H9 (cell line): ENCODE measurements at regions not wholly inside any gene's neighbourhood (a gene's known extent, or its start where the extent isn't known, plus 50 kb on each side); places are given as distances from the start of the nearest gene placed in this dataset.

Experiments used
- DNase-seq: peaks from one replicate; pipeline ENCODE4 v3.0.0-alpha.2; 2017
- H2AFZ ChIP-seq: one replicate; pipeline ENCODE4 v1.6.1; 2013; ENCODE audit warnings: mild to moderate bottlenecking, low read length, control low read depth, moderate library complexity
- H2AK5ac ChIP-seq: 2 replicates; pipeline ENCODE4 v1.6.1; 2013; ENCODE audit warnings: low read length, control low read depth, mixed read lengths; ENCODE audit not compliant: insufficient read length
- H2BK120ac ChIP-seq: one replicate; pipeline ENCODE4 v1.6.1; 2013; ENCODE audit warnings: low read depth, mild to moderate bottlenecking, low read length, control low read depth, inconsistent platforms; ENCODE audit not compliant: poor library complexity, severe bottlenecking
- H2BK12ac ChIP-seq: 2 replicates; pipeline ENCODE4 v1.6.1; 2013; ENCODE audit warnings: low read length, control low read depth, mixed read lengths, low read depth; ENCODE audit not compliant: insufficient read length
- H2BK15ac ChIP-seq: 2 replicates; pipeline ENCODE4 v1.6.1; 2013; ENCODE audit warnings: low read depth, low read length, control low read depth
- H2BK20ac ChIP-seq: one replicate; pipeline ENCODE4 v1.6.1; 2013; ENCODE audit warnings: low read depth, mild to moderate bottlenecking, low read length, control low read depth, inconsistent platforms; ENCODE audit not compliant: poor library complexity, severe bottlenecking
- H2BK5ac ChIP-seq: 2 replicates; pipeline ENCODE4 v1.6.1; 2013; ENCODE audit warnings: low read length, control low read depth, mixed read lengths; ENCODE audit not compliant: insufficient read length
- H3K14ac ChIP-seq: 2 replicates; pipeline ENCODE4 v1.6.1; 2013; ENCODE audit warnings: low read length, control low read depth; ENCODE audit not compliant: insufficient read depth
- H3K18ac ChIP-seq: 2 replicates; pipeline ENCODE4 v1.6.1; 2013; ENCODE audit warnings: low read depth, mild to moderate bottlenecking, mixed read lengths, low read length, control low read depth; ENCODE audit not compliant: insufficient read length
- H3K23ac ChIP-seq: 2 replicates; pipeline ENCODE4 v1.6.1; 2013; ENCODE audit warnings: low read length, control low read depth, mixed read lengths, low read depth; ENCODE audit not compliant: insufficient read length
- H3K23me2 ChIP-seq: 2 replicates; pipeline ENCODE4 v1.6.1; 2013; ENCODE audit warnings: low read depth, mild to moderate bottlenecking, mixed read lengths, low read length, control low read depth; ENCODE audit not compliant: insufficient read length, poor library complexity, severe bottlenecking
- H3K27ac ChIP-seq: 2 replicates; pipeline ENCODE4 v1.5.1; 2013; ENCODE audit warnings: low read length, control low read depth, mixed read lengths, low read depth; ENCODE audit not compliant: insufficient read length
- H3K27me3 ChIP-seq: 2 replicates; pipeline ENCODE4 v1.6.1; 2013; ENCODE audit warnings: low read length, control low read depth, inconsistent platforms; ENCODE audit not compliant: insufficient read depth
- H3K4ac ChIP-seq: 2 replicates; pipeline ENCODE4 v1.6.1; 2013; ENCODE audit warnings: low read depth, mild to moderate bottlenecking, control low read depth, inconsistent platforms, low read length, moderate library complexity
- H3K4me1 ChIP-seq: 2 replicates; pipeline ENCODE4 v1.6.1; 2013; ENCODE audit warnings: low read length, control low read depth, inconsistent platforms; ENCODE audit not compliant: insufficient read depth
- H3K4me2 ChIP-seq: 2 replicates; pipeline ENCODE4 v1.6.1; 2013; ENCODE audit warnings: low read length, control low read depth, mixed read lengths; ENCODE audit not compliant: insufficient read length, insufficient read depth
- H3K56ac ChIP-seq: 2 replicates; pipeline ENCODE4 v1.6.1; 2013; ENCODE audit warnings: low read depth, mild to moderate bottlenecking, mixed read lengths, low read length, control low read depth; ENCODE audit not compliant: insufficient read length
- H3K79me1 ChIP-seq: 2 replicates; pipeline ENCODE4 v1.6.1; 2013; ENCODE audit warnings: low read depth, mild to moderate bottlenecking, moderate library complexity, low read length, control low read depth, inconsistent platforms; ENCODE audit not compliant: insufficient read depth, poor library complexity, severe bottlenecking
- H3K79me2 ChIP-seq: 2 replicates; pipeline ENCODE4 v1.6.1; 2013; ENCODE audit warnings: low read length, control low read depth, inconsistent platforms; ENCODE audit not compliant: insufficient read depth
- H3K9ac ChIP-seq: 2 replicates; pipeline ENCODE4 v1.6.1; 2013; ENCODE audit warnings: low read length, control low read depth, mixed read lengths; ENCODE audit not compliant: insufficient read length; ENCODE audit errors: extremely low read depth
- H3K9me3 ChIP-seq: one replicate; pipeline ENCODE4 v1.6.1; 2013; ENCODE audit warnings: low read depth, low read length, inconsistent platforms; ENCODE audit not compliant: control insufficient read depth
- H3T11ph ChIP-seq: one replicate; pipeline ENCODE4 v1.6.1; 2013; ENCODE audit warnings: mild to moderate bottlenecking, low read length, control low read depth, inconsistent platforms
- H4K20me1 ChIP-seq: one replicate; pipeline ENCODE4 v1.6.1; 2013; ENCODE audit not compliant: control insufficient read depth, insufficient read length, insufficient read depth
- H4K5ac ChIP-seq: 2 replicates; pipeline ENCODE4 v1.6.1; 2013; ENCODE audit warnings: low read depth, mild to moderate bottlenecking, mixed read lengths, low read length, control low read depth; ENCODE audit not compliant: insufficient read length
- H4K8ac ChIP-seq: replicated peaks from 2 replicates; pipeline ENCODE4 v1.6.1; 2013; ENCODE audit warnings: low read length, control low read depth, mixed read lengths, low read depth; ENCODE audit not compliant: insufficient read length
- H4K91ac ChIP-seq: 2 replicates; pipeline ENCODE4 v1.6.1; 2013; ENCODE audit warnings: low read depth, mild to moderate bottlenecking, moderate library complexity, mixed read lengths, low read length, control low read depth; ENCODE audit not compliant: insufficient read length
- H3K27ac Mint-ChIP-seq, 3 experiments: 2 replicates in 2 of 3; 3 replicates in 1 of 3; pipeline ENCODE4 v1.8.0; 2020 to 2021; ENCODE audit warnings: mixed read lengths in 3 of 3, mild to moderate bottlenecking in 1 of 3, moderate library complexity in 1 of 3
- H3K27me3 Mint-ChIP-seq: 2 replicates; pipeline ENCODE4 v1.8.0; 2021; ENCODE audit warnings: low read depth, mild to moderate bottlenecking, moderate library complexity, mixed read lengths
- H3K36me3 Mint-ChIP-seq, 3 experiments: 2 replicates in 2 of 3; 3 replicates in 1 of 3; pipeline ENCODE4 v1.8.0; 2020 to 2021; ENCODE audit warnings: low read depth in 3 of 3, mixed read lengths in 3 of 3; ENCODE audit not compliant: insufficient read depth in 1 of 3
- H3K4me1 Mint-ChIP-seq, 2 experiments: 2 replicates each; pipeline ENCODE4 v1.8.0; 2020; ENCODE audit warnings: mixed read lengths in 2 of 2
- H3K4me3 Mint-ChIP-seq, 2 experiments: 2 replicates in 1 of 2; 3 replicates in 1 of 2; pipeline ENCODE4 v1.8.0; 2020 to 2021; ENCODE audit warnings: mild to moderate bottlenecking in 2 of 2, mixed read lengths in 2 of 2, moderate library complexity in 1 of 2
- H3K9me3 Mint-ChIP-seq, 2 experiments: 2 replicates in 1 of 2; 3 replicates in 1 of 2; pipeline ENCODE4 v1.8.0; 2020; ENCODE audit warnings: mild to moderate bottlenecking in 2 of 2, mixed read lengths in 2 of 2, moderate library complexity in 1 of 2
- WGBS: extraction: QIAGEN DNeasy Blood & Tissue Kit; methylation state at CpG from one replicate; pipeline ENCODE4 v1.1.7; 2013; ENCODE audit warnings: missing lambda C conversion rate, low lambda C conversion rate, mixed read lengths; ENCODE audit not compliant: insufficient read length; ENCODE audit errors: extremely low coverage; 5-methylcytosine and 5-hydroxymethylcytosine counted together
- TF ChIP-seq, protein P1 (sequence below): fragments of 200-600 bp; sonication (generic); conservative IDR thresholded peaks from 3 replicates; pipeline ENCODE4 v1.8.0; 2021; ENCODE audit warnings: antibody characterized with exemption, mild to moderate bottlenecking

DNA sequence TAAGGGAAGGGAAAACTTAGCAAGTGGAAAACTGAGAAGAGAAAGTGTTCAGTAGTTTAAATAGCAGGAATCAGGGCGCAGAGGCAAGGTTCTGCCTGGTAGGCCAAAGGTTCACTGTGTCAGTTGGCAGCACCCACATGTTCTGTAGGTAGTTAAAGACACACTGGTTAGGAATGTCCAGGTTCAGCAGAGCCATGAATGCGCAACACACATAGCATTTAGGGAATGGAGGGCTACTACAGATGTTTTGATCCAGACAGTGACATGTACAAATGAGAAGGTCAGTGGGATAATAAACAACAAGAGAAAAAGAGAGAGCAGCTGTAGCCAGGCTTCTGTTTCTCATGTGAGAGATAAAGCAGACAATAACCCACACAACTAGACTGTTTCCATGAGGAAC lies 56.2 kb upstream of the ARHGAP42 start:
- Histone ChIP-seq H3K23me2 (no peaks in the 10 kb centered on the region), H3K4me1 (no peaks in the 10 kb centered on the region), H2BK20ac (no peak overlapping the region), H2AK5ac (no peak overlapping the region), H3K9me3 (no peaks in the 10 kb centered on the region), H3K18ac (no peak overlapping the region), H3K56ac (no peak overlapping the region), H3K4ac (no peak overlapping the region), H3K23ac (no peak overlapping the region), H4K8ac (no peak overlapping the region), H3K27me3 (no peaks in the 10 kb centered on the region), H3K79me2 (no peaks in the 10 kb centered on the region), H2BK5ac (no peak overlapping the region), H3K4me2 (no peak overlapping the region), H2BK12ac (no peak overlapping the region), H4K20me1 (no peaks in the 10 kb centered on the region), H3K14ac (no peak overlapping the region), H3K27ac (no peak overlapping the region), H4K5ac (no peak overlapping the region), H2AFZ (no peak overlapping the region), H4K91ac (no peak overlapping the region), H3K79me1 (no peaks in the 10 kb centered on the region), H2BK120ac (no peak overlapping the region), H3T11ph (no peak overlapping the region), H3K9ac (no peak overlapping the region), H2BK15ac (no peak overlapping the region)
- no CpG with 5 or more reads among the region's 2 CpGs for WGBS
- H3K27me3 Mint-ChIP-seq: no peaks in the 10 kb centered on the region
- no peak overlapping the region; a peak in 1 of 7 replicates for H3K27ac Mint-ChIP-seq
- no peak for DNase-seq
- TF ChIP-seq, protein P1, sequence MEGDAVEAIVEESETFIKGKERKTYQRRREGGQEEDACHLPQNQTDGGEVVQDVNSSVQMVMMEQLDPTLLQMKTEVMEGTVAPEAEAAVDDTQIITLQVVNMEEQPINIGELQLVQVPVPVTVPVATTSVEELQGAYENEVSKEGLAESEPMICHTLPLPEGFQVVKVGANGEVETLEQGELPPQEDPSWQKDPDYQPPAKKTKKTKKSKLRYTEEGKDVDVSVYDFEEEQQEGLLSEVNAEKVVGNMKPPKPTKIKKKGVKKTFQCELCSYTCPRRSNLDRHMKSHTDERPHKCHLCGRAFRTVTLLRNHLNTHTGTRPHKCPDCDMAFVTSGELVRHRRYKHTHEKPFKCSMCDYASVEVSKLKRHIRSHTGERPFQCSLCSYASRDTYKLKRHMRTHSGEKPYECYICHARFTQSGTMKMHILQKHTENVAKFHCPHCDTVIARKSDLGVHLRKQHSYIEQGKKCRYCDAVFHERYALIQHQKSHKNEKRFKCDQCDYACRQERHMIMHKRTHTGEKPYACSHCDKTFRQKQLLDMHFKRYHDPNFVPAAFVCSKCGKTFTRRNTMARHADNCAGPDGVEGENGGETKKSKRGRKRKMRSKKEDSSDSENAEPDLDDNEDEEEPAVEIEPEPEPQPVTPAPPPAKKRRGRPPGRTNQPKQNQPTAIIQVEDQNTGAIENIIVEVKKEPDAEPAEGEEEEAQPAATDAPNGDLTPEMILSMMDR: no peak
- H3K4me3 Mint-ChIP-seq: no peak overlapping the region
- no peaks in the 10 kb centered on the region; a peak in 1 of 7 replicates for H3K36me3 Mint-ChIP-seq
- no peaks in the 10 kb centered on the region for H3K9me3 Mint-ChIP-seq
- H3K4me1 Mint-ChIP-seq: peaks cover 4 to 8% of the 10 kb centered on the region in 2 experiments; a peak in 3 of 4 replicates
